RPMI7951 (cell line): ENCODE measurements at regions not wholly inside any gene's neighbourhood (a gene's known extent, or its start where the extent isn't known, plus 50 kb on each side); places are given as distances from the start of the nearest gene placed in this dataset.

Experiments
- DNase-seq: peaks from one replicate; pipeline ENCODE4 v3.0.0-alpha.2; 2012; ENCODE audit warnings: low read depth

DNA sequence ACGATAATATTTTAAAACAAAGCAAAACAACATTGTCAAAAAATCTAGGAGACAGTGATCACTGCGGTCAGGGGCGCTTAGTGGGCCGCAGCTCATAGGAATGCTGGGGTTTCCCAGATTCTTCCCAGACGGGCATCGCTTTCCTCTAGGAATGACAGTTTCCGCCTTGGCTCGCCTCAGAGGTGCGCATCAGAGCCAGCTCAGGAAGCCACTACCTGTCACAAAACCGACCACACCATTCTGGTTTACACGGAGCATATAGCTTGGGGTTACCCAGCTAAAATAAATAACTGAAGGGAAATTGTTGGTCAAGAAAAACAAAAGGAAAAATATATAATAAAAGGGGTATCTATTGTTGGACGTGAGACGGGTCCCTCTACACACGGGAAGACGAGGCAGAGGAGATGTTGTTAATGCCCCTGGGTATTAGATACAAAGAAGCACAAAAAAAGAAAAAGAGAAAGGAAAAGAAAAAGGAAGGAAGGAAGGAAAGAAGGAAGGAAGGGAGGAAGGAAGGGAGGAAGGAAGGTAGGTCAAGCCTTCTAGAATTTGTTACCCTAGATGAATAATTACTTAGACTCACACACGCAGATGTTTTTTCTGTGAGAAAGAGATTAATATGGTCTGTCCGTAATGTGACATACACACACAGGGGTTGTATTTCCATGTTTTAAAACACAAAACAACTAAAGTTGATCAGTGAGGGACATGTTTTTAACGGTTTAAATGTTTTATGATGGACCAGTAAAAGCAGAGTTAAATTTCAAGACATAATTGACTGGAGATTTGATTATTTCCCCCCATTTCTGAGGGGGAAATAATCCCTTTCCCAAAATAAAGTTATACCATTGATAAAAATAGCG, 292.4 kb upstream of the NFE2L3 start:
- no peak for DNase-seq

GRCh38 chr7:25860275-25861163, 291.5 kb upstream of the NFE2L3 start:
- no peak for DNase-seq

GRCh38 chr7:25861164-25861496, 290.9 kb upstream of the NFE2L3 start:
- DNase-seq = no peak

GRCh38 chr7:25861601-25862260, 290.3 kb upstream of the NFE2L3 start:
- DNase-seq = peak; percentile 26

- peak; percentile 100 for DNase-seq
These were observed 289.6 kb upstream of the NFE2L3 start for GRCh38 chr7:25862261-25863004.

- no peak for DNase-seq
These were observed 288.8 kb upstream of the NFE2L3 start for GRCh38 chr7:25863005-25863728.

- no peak for DNase-seq
These were observed 288.3 kb upstream of the NFE2L3 start for GRCh38 chr7:25863729-25864110.

DNA sequence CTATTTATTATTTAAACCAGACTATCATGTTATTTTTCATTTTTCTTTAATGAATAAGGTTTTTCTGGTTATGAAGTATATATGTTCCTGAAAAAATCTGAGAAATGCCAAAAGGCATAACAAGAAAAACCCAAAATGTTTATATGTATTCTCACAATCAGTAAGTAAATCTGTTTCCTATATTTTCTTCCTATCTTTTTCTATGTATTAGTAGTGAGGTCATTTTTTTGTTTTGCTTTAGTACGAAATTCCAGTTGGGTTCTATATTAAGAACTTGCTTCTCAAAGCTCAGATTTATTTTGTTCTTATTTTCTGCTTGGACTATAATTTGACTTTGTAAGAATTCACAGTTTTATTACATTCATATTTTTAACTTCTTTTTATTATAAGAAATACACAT, 287.5 kb upstream of the NFE2L3 start:
- DNase-seq = no peak

DNA sequence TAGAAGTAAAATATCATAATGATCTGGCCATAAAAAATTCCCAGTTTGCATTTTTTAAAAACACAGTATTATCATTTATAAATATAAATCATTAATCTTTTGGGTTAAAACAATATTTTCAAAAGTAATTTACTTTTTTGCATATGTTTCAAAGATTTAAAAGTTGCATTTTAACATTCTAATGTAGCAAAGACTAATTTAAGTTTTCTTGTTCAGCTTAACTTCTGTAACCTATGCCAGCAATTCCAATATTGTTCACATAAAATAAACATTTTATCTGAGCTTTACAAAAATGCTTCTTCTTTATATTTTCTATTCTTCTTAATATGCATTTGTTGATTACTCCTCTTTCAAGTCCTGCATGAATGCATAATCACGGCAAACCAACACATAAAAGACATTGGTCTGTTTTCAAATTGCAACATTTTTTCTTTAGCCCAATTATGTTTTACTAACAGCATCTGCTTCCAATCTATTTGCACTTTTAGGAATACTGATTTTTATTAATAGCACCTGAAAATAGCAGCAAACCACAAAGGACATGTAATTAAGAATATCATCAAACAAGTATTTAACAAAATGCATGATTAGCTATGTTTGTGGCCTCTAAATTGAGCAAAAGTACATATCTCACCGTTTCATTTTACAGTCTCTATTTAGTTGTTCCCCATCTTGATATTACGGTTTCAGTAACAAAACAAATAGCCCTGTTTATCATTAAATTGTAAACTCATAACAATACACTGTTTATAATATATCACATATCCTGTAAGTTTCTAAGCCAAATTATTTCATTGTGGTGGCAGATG, 286.9 kb upstream of the NFE2L3 start:
- DNase-seq = no peak

DNA sequence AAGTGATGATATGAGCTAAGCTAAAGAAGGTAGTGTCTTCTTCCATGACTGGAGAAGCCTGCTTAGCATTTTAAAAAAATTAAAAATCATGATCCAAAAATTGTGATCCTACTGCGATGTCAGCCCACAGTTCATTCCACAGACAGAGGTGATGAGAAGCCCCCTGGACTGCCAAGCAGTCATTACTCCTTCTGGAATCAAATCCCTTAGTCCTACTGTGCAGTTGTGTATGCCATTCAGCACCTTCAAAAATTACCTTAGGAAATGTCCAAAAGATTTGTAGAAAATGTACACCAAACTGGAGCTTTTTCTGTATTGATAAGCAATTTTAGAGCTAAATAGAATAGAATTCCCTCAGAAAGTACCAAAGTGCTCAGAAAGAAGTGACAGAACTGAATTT, 283.5 kb upstream of the NFE2L3 start:
- no peak for DNase-seq

- DNase-seq = no peak
These were observed 281.4 kb upstream of the NFE2L3 start for GRCh38 chr7:25870574-25870973.

DNA sequence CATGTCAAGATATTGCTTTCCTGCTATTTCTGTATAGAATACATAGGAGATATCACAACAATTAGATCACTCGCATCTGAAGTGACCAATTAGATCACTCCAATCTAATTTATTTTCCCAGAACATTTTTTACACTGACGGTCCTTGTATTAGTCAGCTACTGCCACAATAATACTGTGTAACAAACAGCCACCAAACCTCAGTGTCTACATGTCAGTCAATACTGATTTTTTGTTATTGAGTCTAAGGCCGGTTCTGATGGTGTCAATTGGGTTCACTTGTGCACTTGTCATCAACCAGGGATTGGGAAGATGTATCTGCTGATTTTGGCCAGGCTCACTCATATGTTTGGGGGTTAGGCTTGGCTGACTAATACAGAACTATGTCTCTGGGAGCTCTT, 275.9 kb upstream of the NFE2L3 start:
- no peak for DNase-seq

- DNase-seq = no peak
These were observed 273.9 kb upstream of the NFE2L3 start for GRCh38 chr7:25877802-25878789.

DNA sequence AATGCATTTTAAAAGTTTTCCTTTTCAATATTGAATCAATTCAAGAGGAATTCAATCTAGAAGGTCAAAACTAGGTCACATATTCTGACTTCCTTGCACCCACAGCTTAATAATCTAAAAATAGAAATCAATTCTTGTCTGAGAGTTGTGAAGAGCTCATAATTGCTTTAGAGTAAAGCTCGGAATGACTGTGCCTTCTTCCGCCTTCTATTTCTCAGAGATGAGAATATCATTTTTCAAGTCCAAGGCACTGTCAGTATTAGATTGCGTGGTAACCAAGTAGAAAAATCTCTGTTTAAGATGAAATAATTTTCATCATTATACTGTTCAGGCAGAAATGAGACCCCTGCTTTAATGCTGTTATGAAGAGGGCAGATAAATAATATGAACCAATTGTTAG, 272.2 kb upstream of the NFE2L3 start:
- no peak for DNase-seq

DNA sequence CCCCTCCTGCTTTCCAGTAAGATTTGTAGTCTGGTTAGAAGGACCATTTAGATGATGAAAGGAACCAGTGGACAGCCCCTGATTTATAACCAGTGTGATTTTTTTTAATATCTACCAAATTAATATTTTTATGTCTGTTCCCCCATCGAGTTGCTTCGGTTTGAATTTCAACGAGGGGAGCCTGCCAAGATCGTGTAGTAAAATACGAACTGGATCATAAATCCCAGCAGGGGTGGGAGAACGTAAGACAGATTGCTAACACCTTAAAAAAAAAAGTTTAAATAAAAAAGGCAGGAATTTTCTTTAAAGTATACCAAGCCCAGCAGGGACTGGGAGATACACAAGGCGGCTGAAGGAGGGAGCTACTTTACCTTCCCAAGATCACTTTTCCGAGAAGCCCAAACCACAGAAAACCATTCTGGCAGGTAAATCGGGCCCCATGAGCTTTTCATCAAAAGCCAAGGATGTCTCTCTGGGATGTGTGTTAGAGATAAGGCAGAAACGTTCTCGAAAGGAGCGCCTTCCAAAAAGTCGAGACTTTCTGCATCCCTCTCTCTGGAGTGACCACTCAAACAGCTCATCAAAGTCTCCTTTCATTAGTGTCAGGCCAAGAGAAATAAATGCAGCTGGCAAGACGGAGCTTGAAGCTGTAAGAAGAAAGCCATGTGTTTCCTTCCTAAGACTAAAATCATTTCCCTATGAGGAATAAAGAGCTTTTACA, 270.5 kb upstream of the NFE2L3 start:
- DNase-seq = no peak

- DNase-seq = no peak
These were observed 269.7 kb upstream of the NFE2L3 start for GRCh38 chr7:25882151-25882773.

- DNase-seq = no peak
These were observed 267.7 kb upstream of the NFE2L3 start for GRCh38 chr7:25884265-25884828.
